K562 (cell line): ENCODE measurements at regions not wholly inside any gene's neighbourhood (a gene's known extent, or its start where the extent isn't known, plus 50 kb on each side); places are given as distances from the start of the nearest gene placed in this dataset.

Source experiments
- ATAC-seq: fragments of 200-7000 bp; cut with Tn5 transposase; 3 replicates; pipeline ENCODE4 v1.9.1; 2020; ENCODE audit warnings: moderate library complexity
- BruUV-seq: library from RNA; stranded (reverse); fragments of 400-500 nt; replicated peaks from 2 replicates; lab custom pipeline; 2021; lab: Mats Ljungman, UMichigan
- CTCF ChIA-PET: fragments of 300-600 bp; formaldehyde crosslinking; extraction: SDS; loops from one replicate; lab custom pipeline; 2021; ENCODE audit warnings: low intra/inter-chr PET ratio; lab: Yijun Ruan, JAX
- POLR2A ChIA-PET: fragments of 300-600, 350-650 bp; sonication (Branson Sonifier 250); formaldehyde crosslinking; extraction: SDS; loops from one replicate; lab custom pipeline; 2021; ENCODE audit warnings: antibody characterized with exemption, inconsistent platforms; lab: Yijun Ruan, JAX
- DNase-seq, 4 experiments: peaks; one replicate each; pipeline versions ENCODE4 v3.0.0 to v3.0.0-alpha.2; 2011 to 2018; ENCODE audit warnings: low spot score in 3 of 4, mixed read lengths in 3 of 4; ENCODE audit errors: extremely low read depth in 1 of 4
- FAIRE-seq: peaks from 2 replicates; lab custom pipeline; 2011; peaks lifted over from hg19 to GRCh38; lab: Jason Lieb, UNC
- H2AFZ ChIP-seq: 2 replicates; pipeline ENCODE4 v1.6.0; 2011; ENCODE audit warnings: low read depth, low read length, control low read depth, inconsistent platforms
- H3K27ac ChIP-seq: fragments of 200-600 bp; 3 replicates; pipeline ENCODE4 v1.8.0; 2011; ENCODE audit warnings: low read depth, mild to moderate bottlenecking, control low read depth, inconsistent platforms, low read length, moderate library complexity, mixed read lengths; ENCODE audit errors: extremely low read depth
- H3K27me3 ChIP-seq, 2 experiments: fragments of 300-600 bp in 1 of 2; 2 replicates in 1 of 2; 3 replicates in 1 of 2; pipeline versions ENCODE4 v1.6.0 to v1.8.0; 2011; ENCODE audit warnings: inconsistent platforms in 2 of 2, low read length in 2 of 2, mild to moderate bottlenecking in 1 of 2, mixed read lengths in 1 of 2, moderate library complexity in 1 of 2; ENCODE audit not compliant: control insufficient read depth in 2 of 2, insufficient read depth in 2 of 2
- H3K36me3 ChIP-seq: fragments of 300-600 bp; 3 replicates; pipeline ENCODE4 v1.8.0; 2011; ENCODE audit warnings: mild to moderate bottlenecking, low read length, inconsistent platforms; ENCODE audit not compliant: control insufficient read depth, insufficient read depth
- H3K4me1 ChIP-seq, 2 experiments: fragments of 200-600 bp in 1 of 2; replicated peaks in 1 of 2; 2 replicates in 1 of 2; 3 replicates in 1 of 2; pipeline versions ENCODE4 v1.5.1 to v1.8.0; 2011; ENCODE audit warnings: inconsistent platforms in 2 of 2, low read length in 2 of 2, mild to moderate bottlenecking in 1 of 2, mixed read lengths in 1 of 2, moderate library complexity in 1 of 2; ENCODE audit not compliant: control insufficient read depth in 2 of 2, insufficient read depth in 2 of 2
- H3K4me2 ChIP-seq: 2 replicates; pipeline ENCODE4 v1.6.1; 2011; ENCODE audit warnings: low read length, control low read depth, inconsistent platforms, mixed read lengths; ENCODE audit not compliant: insufficient read depth
- H3K4me3 ChIP-seq: fragments of 200-600 bp; sonication (generic), shearing (Covaris generic); 2 replicates; pipeline ENCODE4 v1.5.1; 2016; ENCODE audit warnings: control low read depth, inconsistent platforms
- H3K79me2 ChIP-seq: fragments of 200-600 bp; 3 replicates; pipeline ENCODE4 v1.8.0; 2011; ENCODE audit warnings: low read length, inconsistent platforms; ENCODE audit not compliant: control insufficient read depth, insufficient read depth
- H3K9ac ChIP-seq, 2 experiments: 2 replicates each; pipeline versions ENCODE4 v1.6.0 to v1.6.1; 2011; ENCODE audit warnings: low read depth in 2 of 2, low read length in 2 of 2, control low read depth in 1 of 2, inconsistent platforms in 1 of 2, mild to moderate bottlenecking in 1 of 2, mixed read lengths in 1 of 2; ENCODE audit not compliant: insufficient read depth in 1 of 2
- H3K9me1 ChIP-seq: one replicate; pipeline ENCODE4 v1.6.0; 2011; ENCODE audit warnings: inconsistent platforms, mild to moderate bottlenecking, low read length, moderate library complexity; ENCODE audit not compliant: control insufficient read depth, insufficient read depth
- H3K9me3 ChIP-seq: replicated peaks from 2 replicates; pipeline ENCODE4 v1.5.1; 2011; ENCODE audit warnings: low read depth, low read length, inconsistent platforms; ENCODE audit not compliant: control insufficient read depth, insufficient read depth
- H4K20me1 ChIP-seq: replicated peaks from 2 replicates; pipeline ENCODE4 v1.6.1; 2011; ENCODE audit warnings: low read length, inconsistent platforms, mixed read lengths; ENCODE audit not compliant: control insufficient read depth, insufficient read depth
- C11orf30 ChIP-seq: fragments of 450-650 bp; IDR thresholded peaks from 2 replicates; pipeline ENCODE4 v1.6.1; 2016; ENCODE audit warnings: low read depth, mild to moderate bottlenecking
- CBX1 ChIP-seq: sonication (generic); IDR thresholded peaks from 2 replicates; pipeline ENCODE4 v1.6.1; 2016; ENCODE audit warnings: antibody characterized with exemption, low read depth, mild to moderate bottlenecking
- KDM4B ChIP-seq, 2 experiments: fragments of 450-650 bp in 1 of 2; sonication (generic) in 1 of 2; IDR thresholded peaks; 2 replicates each; pipeline ENCODE4 v1.6.1; 2016 to 2017; ENCODE audit warnings: borderline replicate concordance in 2 of 2, antibody characterized with exemption in 1 of 2, low read depth in 1 of 2, mild to moderate bottlenecking in 1 of 2
- POLR3G ChIP-seq: IDR thresholded peaks from 2 replicates; pipeline ENCODE4 v1.6.1; 2011; ENCODE audit not compliant: insufficient read length, insufficient replicate concordance; ENCODE audit errors: extremely low read depth
- PTBP1 ChIP-seq: fragments of 200-400 bp; formaldehyde crosslinking; IDR thresholded peaks from 2 replicates; pipeline ENCODE4 v1.6.1; 2017; ENCODE audit warnings: low read depth, low read length
- SRF ChIP-seq, 2 experiments: fragments of 250-450, 450-650 bp in 1 of 2; sonication (Bioruptor Pico) in 1 of 2; sonication (generic) in 1 of 2; formaldehyde crosslinking; IDR thresholded peaks; 2 replicates each; pipeline versions ENCODE4 v1.5.0 to v1.5.1; 2020 to 2022; ENCODE audit warnings: mild to moderate bottlenecking in 1 of 2, missing genetic modification reagents in 1 of 2
- STAT5B ChIP-seq: fragments of 250-450 bp; sonication (Bioruptor Pico); IDR thresholded peaks from 2 replicates; pipeline ENCODE4 v1.8.0; 2021; ENCODE audit warnings: mild to moderate bottlenecking, inconsistent platforms
- XRCC4 ChIP-seq: IDR thresholded peaks from one replicate; pipeline ENCODE4 v1.6.1; 2011; ENCODE audit not compliant: insufficient read depth, insufficient read length; ENCODE audit errors: extremely low read depth
- ZNF445 ChIP-seq: fragments of 250-450 bp; sonication (Bioruptor Pico); IDR thresholded peaks from 2 replicates; pipeline ENCODE4 v1.4.0; 2020; ENCODE audit warnings: low read depth, mild to moderate bottlenecking, moderate library complexity
- ZNF551 ChIP-seq: fragments of 250-450 bp; sonication (Bioruptor Pico); IDR thresholded peaks from 2 replicates; pipeline ENCODE4 v1.5.0; 2021; ENCODE audit warnings: mild to moderate bottlenecking, moderate library complexity
- ZNF780A ChIP-seq: fragments of 250-450 bp; sonication (Bioruptor Pico); IDR thresholded peaks from 2 replicates; pipeline ENCODE4 v1.5.0; 2021; ENCODE audit warnings: mild to moderate bottlenecking
- WGBS: fragments of 100-300 bp; shearing (Covaris generic); methylation state at CpG from one replicate; pipeline ENCODE4 v1.1.6; 2016; ENCODE audit warnings: low coverage, mixed read lengths; ENCODE audit not compliant: insufficient coverage; ENCODE audit errors: missing lambda C conversion rate; 5-methylcytosine and 5-hydroxymethylcytosine counted together
- in situ Hi-C: fragments of 300-500 bp; cut with MboI; formaldehyde crosslinking; loops from 4 replicates; pipeline ENCODE4 v1.15.0; 2018; ENCODE audit warnings: inconsistent platforms, mixed read lengths
- intact Hi-C: fragments of 100-400 bp; cut with micrococcal nuclease; formaldehyde crosslinking; loops from 2 replicates; pipeline ENCODE4 v1.14.2; 2022

DNA sequence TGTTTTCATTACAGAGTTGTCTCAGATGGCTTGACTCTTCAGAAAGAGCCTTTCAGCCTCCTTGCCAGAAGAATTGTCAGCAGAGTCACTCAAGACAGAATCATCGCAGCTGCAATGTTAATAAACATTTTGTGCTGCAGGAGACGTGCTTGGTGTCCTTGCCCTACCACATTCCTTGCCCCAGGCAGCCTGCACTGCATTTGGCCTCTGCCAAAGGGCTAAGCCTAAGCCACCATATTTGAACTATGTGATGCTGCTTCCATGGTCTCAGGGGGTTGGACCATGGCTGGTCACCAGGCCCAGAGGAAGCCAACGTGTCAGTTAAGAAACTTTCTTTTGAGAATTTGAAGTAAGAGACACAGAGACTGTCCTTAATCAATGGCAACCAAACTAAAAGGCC, 145.4 kb downstream of the ACTL7B start:
- no peaks in the 10 kb centered on the region for H3K36me3 ChIP-seq
- CTCF ChIA-PET, result no interaction called here
- TF ChIP-seq KDM4B (IDR thresholded peaks at IDR 0.05; ENCODE audit: borderline replicate concordance in 2 of 2, low read depth in 1 of 2), result no peak
- TF ChIP-seq ZNF780A (CRISPR knock-in tag), result no peak
- no peak for TF ChIP-seq ZNF551 (CRISPR knock-in tag)
- no peak for TF ChIP-seq CBX1
- no peak for TF ChIP-seq STAT5B (CRISPR knock-in tag)
- no peak for TF ChIP-seq C11orf30
- no peak for TF ChIP-seq XRCC4
- TF ChIP-seq PTBP1, result no peak
- TF ChIP-seq SRF (CRISPR knock-in tag; IDR thresholded peaks at IDR 0.05), result no peak
- no peak for TF ChIP-seq ZNF445 (CRISPR knock-in tag)
- no peak for TF ChIP-seq POLR3G
- POLR2A ChIA-PET, result interaction anchor here (0.6 kb wide), 1 partner anchor 12 kb away, joined by 3 read pairs; no protein-coding TSS in a partner anchor
- no peaks in the 10 kb centered on the region for H3K9me1 ChIP-seq
- H3K9ac ChIP-seq, result no peak overlapping the region
- H3K4me2 ChIP-seq, result no peak overlapping the region
- ATAC-seq (no peak), DNase-seq (no peak), FAIRE-seq (no peak)
- intact Hi-C loops (no loop called here), in situ Hi-C loops (no loop called here)
- no peaks in the 10 kb centered on the region for H3K27me3 ChIP-seq
- no peaks in the 10 kb centered on the region for H4K20me1 ChIP-seq
- no peak overlapping the region for H3K27ac ChIP-seq
- H3K4me1 ChIP-seq, result no peaks in the 10 kb centered on the region
- H3K79me2 ChIP-seq, result no peaks in the 10 kb centered on the region
- no peak overlapping the region for H2AFZ ChIP-seq
- BruUV-seq, result no TSS peak
- no peaks in the 10 kb centered on the region for H3K9me3 ChIP-seq
- 0% methylated on average over 3 of the region's 3 CpGs for WGBS
- H3K4me3 ChIP-seq, result no peak overlapping the region
